Spinal cord (tissue), 9 donors: ENCODE measurements at regions not wholly inside any gene's neighbourhood (a gene's known extent, or its start where the extent isn't known, plus 50 kb on each side); places are given as distances from the start of the nearest gene placed in this dataset.

ENCODE experiments used
- DNase-seq, 6 donors: peaks; one replicate each; pipeline versions ENCODE4 v3.0.0 to v3.0.0-alpha.2; 2013 to 2015; ENCODE audit warnings: low spot score in 6 of 6, low read depth in 4 of 6
- H3K27ac ChIP-seq: one replicate; pipeline ENCODE4 v1.5.1; 2013; ENCODE audit warnings: low read depth, low read length, control low read depth
- H3K27me3 ChIP-seq: one replicate; pipeline ENCODE4 v1.6.1; 2013; ENCODE audit warnings: low read length; ENCODE audit not compliant: control insufficient read depth, insufficient read depth
- H3K36me3 ChIP-seq: one replicate; pipeline ENCODE4 v1.6.1; 2013; ENCODE audit warnings: low read length; ENCODE audit not compliant: control insufficient read depth, insufficient read depth
- H3K4me1 ChIP-seq: one replicate; pipeline ENCODE4 v1.6.1; 2013; ENCODE audit warnings: low read length; ENCODE audit not compliant: control insufficient read depth, insufficient read depth
- H3K4me3 ChIP-seq: one replicate; pipeline ENCODE4 v1.5.1; 2013; ENCODE audit warnings: low read depth, low read length, control low read depth
- H3K9me3 ChIP-seq: one replicate; pipeline ENCODE4 v1.6.1; 2013; ENCODE audit warnings: low read length; ENCODE audit not compliant: control insufficient read depth, insufficient read depth
- WGBS: methylation state at CpG from one replicate; pipeline ENCODE4 v1.1.5; 2013; ENCODE audit warnings: missing lambda C conversion rate; ENCODE audit not compliant: insufficient coverage; 5-methylcytosine and 5-hydroxymethylcytosine counted together
- donor health status: healthy.

DNA sequence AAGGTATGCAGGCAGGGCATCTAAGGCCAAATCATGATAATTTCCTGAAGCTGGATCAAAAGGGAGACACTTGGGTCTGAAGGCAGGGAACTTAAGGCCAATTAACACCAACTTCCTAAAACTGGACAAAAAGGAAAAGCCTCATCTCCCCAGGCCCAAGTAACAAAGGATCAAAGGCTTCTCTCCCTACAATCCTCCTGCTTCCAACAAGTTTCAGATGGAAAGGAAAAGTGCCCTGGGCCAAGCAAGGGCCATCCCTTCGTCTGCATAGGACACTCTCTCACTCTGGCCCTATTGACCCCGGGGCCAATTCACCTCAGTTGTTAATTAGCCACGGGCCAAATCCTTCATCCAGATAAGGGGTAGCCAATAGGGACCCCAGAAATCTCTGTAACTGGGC is 1335.8 kb upstream of the CDH2 start:
- Histone ChIP-seq H3K4me3 (no peak overlapping the region), H3K9me3 (no peaks in the 10 kb centered on the region), H3K27me3 (no peaks in the 10 kb centered on the region), H3K27ac (no peak overlapping the region), H3K36me3 (no peaks in the 10 kb centered on the region), H3K4me1 (no peaks in the 10 kb centered on the region)
- DNase-seq = no peak
- 82% methylated on average over 3 of the region's 3 CpGs for WGBS

DNA sequence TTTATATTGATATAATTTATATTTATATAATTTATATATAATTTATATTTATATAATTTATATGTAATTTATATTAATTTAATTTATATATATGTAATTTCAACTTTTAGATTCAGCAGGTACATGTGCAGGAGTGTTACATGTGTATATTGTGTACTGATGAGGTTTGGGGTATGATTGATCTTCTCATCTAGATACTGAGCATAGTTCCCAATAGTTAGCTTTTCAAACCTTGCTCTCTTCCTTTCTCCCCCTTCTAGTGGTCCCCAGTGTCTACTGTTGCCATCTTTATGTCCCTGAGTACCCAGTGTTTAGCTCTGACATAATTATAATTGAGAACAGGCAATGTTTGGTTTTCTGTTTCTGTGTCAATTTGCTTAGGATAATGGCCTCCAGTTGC is 1335.3 kb upstream of the CDH2 start:
- DNase-seq = peak in 1 of 6 donors; percentile 2
- no peaks in the 10 kb centered on the region for H3K4me1 ChIP-seq
- no peaks in the 10 kb centered on the region for H3K9me3 ChIP-seq
- no peaks in the 10 kb centered on the region for H3K27me3 ChIP-seq
- H3K4me3 ChIP-seq = no peak overlapping the region
- H3K27ac ChIP-seq = no peak overlapping the region
- H3K36me3 ChIP-seq = no peaks in the 10 kb centered on the region

DNA sequence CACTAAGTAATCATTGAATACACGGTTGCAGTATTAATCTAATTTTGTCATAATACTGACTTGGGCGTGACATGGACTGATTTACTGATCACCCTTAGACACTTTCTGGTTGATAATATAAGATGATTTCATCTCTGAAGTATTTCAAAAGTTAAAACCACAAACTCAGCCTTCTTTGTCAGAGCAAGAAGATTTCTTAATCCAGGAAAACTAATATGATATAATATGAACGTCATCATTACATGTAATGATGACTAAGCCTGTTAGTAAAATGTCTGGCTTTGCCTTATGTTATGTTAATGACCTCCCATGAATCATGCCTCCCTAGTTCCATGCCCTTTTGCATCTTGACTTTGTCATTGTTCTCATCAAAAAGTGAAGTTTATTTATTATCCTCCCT is 1325.0 kb upstream of the CDH2 start:
- no peaks in the 10 kb centered on the region for H3K36me3 ChIP-seq
- H3K27ac ChIP-seq = no peak overlapping the region
- H3K4me3 ChIP-seq = no peak overlapping the region
- H3K9me3 ChIP-seq = no peaks in the 10 kb centered on the region
- H3K27me3 ChIP-seq = no peaks in the 10 kb centered on the region
- no peak for DNase-seq
- no CpG with 5 or more reads among the region's 3 CpGs for WGBS
- H3K4me1 ChIP-seq = no peaks in the 10 kb centered on the region

DNA sequence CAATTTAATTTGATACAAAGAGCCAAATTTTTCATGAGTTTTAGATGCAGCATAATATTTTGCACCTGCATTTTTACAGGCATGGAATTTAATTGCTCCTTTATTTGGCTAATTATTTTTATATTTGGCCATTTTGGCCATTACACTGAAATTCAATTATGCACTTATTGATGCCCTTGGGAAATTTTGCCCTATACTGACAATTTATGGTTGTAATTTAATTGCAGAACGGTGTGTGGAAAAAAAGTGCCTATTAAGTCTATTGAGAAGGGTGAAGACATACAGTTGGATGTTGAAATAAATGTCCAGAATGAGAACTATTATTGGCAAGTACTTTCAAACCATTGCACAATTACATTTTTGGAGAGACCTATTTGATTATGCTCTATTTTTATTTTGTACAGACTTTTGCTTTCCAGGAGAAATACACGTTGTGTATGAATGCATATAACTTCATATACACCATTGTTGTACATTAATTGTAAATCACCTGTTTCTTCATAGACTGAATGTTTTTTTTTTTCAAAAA is 1319.3 kb upstream of the CDH2 start:
- Histone ChIP-seq H3K27ac (no peak overlapping the region), H3K9me3 (no peaks in the 10 kb centered on the region), H3K4me3 (no peak overlapping the region), H3K4me1 (no peaks in the 10 kb centered on the region), H3K36me3 (no peaks in the 10 kb centered on the region), H3K27me3 (no peaks in the 10 kb centered on the region)
- WGBS = no CpG with 5 or more reads among the region's 2 CpGs
- peak in 1 of 6 donors; percentile 67 for DNase-seq

DNA sequence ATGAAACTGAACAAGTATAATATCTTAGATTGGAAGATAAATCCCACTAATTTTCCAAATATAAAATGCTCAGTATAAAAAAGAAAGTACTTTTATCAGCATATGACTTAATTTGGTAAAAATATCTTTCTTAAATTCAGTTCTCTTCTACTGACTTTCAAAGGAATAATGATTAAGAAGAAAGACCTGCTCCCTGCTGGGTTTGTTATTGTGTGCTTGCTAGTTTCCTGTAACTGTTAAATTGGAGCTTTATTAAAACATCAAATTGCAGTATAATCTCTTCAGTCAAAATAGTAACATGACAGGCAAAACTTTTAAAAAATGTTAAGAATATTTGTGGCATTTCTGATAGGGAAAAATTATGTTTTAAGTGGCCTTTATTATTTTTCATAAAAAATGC is 1317.4 kb upstream of the CDH2 start:
- DNase-seq = peak in 1 of 6 donors; percentile 61
- Histone ChIP-seq H3K4me1 (no peaks in the 10 kb centered on the region), H3K27me3 (no peaks in the 10 kb centered on the region), H3K36me3 (no peaks in the 10 kb centered on the region), H3K9me3 (no peaks in the 10 kb centered on the region), H3K4me3 (no peak overlapping the region), H3K27ac (no peak overlapping the region)

DNA sequence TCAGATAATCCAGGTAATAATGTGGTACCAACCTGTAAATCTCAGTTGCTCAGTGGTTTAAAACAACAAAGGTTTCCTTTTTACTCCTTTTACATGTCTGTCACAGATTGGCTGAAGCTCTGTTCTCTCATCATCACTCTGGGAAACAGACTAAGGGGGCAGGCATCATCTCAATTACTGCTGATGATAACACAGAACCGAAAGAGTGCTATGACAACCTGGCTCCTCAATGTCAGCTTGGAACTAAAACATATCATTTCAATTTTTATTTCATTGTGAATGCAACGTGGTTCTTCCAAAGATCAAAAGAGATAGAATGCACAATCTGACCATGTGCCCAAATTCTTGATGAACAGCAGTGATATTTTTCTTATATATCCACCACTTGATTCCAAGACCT is 1315.0 kb upstream of the CDH2 start:
- whole genome bisulfite sequencing = 38% methylated on average over 2 of the region's 2 CpGs
- H3K4me1 ChIP-seq = no peaks in the 10 kb centered on the region
- no peak overlapping the region for H3K27ac ChIP-seq
- no peaks in the 10 kb centered on the region for H3K27me3 ChIP-seq
- H3K36me3 ChIP-seq = no peaks in the 10 kb centered on the region
- H3K9me3 ChIP-seq = no peaks in the 10 kb centered on the region
- DNase-seq = no peak
- H3K4me3 ChIP-seq = no peak overlapping the region

DNA sequence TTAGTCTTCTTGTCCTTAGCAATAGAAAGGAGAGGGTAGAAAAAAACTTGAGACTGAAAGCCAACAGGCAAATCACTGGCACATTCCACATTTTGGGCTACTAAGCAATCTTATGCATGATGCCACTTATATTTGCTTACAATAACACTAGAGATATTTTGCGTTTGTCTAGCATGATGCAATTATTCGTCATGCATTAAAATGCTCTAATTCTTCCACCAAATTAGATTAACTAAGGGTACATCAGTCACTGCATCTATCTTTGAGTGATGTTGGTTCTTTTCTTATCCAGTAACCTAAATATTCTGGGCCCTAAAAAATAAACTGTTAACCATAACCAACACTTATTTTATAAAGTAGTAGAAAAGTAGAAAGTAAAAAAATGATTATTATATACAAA is 1311.7 kb upstream of the CDH2 start:
- DNase-seq = no peak
- Histone ChIP-seq H3K27ac (no peak overlapping the region), H3K36me3 (no peaks in the 10 kb centered on the region), H3K4me1 (no peaks in the 10 kb centered on the region), H3K4me3 (no peak overlapping the region), H3K27me3 (no peaks in the 10 kb centered on the region), H3K9me3 (no peaks in the 10 kb centered on the region)
- no CpG with 5 or more reads among the region's 2 CpGs for WGBS

DNA sequence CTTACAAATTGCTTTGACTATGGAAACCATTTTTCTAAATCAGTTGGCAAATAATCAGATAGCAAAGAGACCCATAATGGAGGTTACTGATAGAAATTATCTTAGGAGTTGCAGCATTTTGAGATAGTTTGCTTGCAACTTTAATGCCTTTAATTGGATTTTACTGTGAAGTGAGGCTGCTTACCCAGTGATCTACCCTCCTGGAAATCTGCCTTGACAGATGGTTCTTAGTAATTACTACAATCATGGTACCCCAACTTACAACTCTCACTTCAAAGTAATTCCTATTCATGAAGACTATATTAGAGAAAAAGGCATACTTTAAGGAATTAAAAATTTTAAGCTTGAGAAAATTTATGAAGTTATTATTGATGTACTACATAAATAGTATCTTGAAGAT is 1288.6 kb upstream of the CDH2 start:
- Histone ChIP-seq H3K4me3 (no peak overlapping the region), H3K27ac (no peak overlapping the region), H3K27me3 (no peaks in the 10 kb centered on the region), H3K9me3 (no peaks in the 10 kb centered on the region), H3K36me3 (no peaks in the 10 kb centered on the region), H3K4me1 (no peaks in the 10 kb centered on the region)
- peak in 3 of 6 donors; percentile 1 to 37 (median 33) for DNase-seq

DNA sequence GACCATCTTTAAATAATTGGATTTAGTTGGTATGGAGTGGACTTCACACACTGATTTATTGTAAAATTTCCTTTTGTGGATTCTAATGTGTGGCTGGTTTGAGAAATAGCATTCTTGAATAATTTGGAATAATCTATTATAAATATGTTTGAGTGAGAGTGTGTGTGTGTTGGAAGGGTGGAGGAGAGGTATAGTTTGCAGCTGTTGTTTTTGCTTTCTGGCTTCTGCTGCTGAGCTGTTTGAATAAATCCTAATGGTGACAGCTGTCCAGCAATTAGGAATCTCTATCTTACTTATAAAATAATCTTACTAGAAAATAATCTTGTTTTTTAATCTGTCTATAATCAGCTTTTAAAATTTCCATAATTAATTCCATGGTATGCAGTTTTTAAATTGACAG is 1283.0 kb upstream of the CDH2 start:
- Histone ChIP-seq H3K27me3 (no peaks in the 10 kb centered on the region), H3K36me3 (no peaks in the 10 kb centered on the region), H3K4me3 (no peak overlapping the region), H3K9me3 (no peaks in the 10 kb centered on the region), H3K4me1 (no peaks in the 10 kb centered on the region), H3K27ac (no peak overlapping the region)
- DNase-seq = peak in 1 of 6 donors; percentile 1

DNA sequence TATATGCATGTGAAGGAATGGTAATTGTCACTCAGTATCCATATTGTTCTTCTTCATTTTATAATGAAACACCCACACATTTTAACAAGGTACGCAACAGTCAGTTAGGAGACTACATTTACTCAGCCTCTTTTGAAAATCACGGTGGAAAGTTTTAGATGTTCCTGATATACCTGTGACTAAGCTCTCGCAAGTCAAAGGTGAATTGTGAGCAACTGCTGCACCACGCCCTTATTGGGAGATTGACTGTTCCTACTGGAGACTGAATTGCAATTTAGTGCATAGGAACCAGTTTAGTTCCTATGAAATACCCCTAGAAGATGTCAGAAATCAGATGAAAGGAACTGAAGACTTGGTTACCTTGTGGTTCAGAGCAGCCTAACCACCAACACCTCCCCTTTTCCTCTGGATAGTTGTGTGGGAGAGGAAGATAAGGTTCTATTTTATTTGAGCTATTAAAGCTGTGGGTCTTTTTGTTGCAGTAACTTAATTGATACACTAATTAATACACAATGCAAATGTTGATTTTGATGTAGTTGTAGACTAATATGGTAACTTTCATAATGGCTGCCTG is 1280.5 kb upstream of the CDH2 start:
- Histone ChIP-seq H3K36me3 (no peaks in the 10 kb centered on the region), H3K27ac (no peak overlapping the region), H3K9me3 (no peaks in the 10 kb centered on the region), H3K4me3 (no peak overlapping the region), H3K27me3 (no peaks in the 10 kb centered on the region), H3K4me1 (no peaks in the 10 kb centered on the region)
- no CpG with 5 or more reads among the region's 4 CpGs for WGBS
- no peak for DNase-seq
